HEK293 (cell line): ENCODE measurements at regions not wholly inside any gene's neighbourhood (a gene's known extent, or its start where the extent isn't known, plus 50 kb on each side); places are given as distances from the start of the nearest gene placed in this dataset.

Experiments
- TCF7L2 ChIP-seq: IDR thresholded peaks from 2 replicates; pipeline ENCODE4 v1.6.1; 2011; ENCODE audit warnings: low read depth, mild to moderate bottlenecking, inconsistent platforms, low read length, moderate library complexity, borderline replicate concordance
- WT1 ChIP-seq: fragments of 450-650 bp; formaldehyde crosslinking; IDR thresholded peaks from 2 replicates; pipeline ENCODE4 v1.5.1; 2016; ENCODE audit warnings: missing biosample characterization, missing genetic modification characterization
- ZNF274 ChIP-seq, 2 experiments: fragments of 200-500 bp in 1 of 2; fragments of 450-650 bp in 1 of 2; sonication (Bioruptor generic) in 1 of 2; formaldehyde crosslinking in 1 of 2; IDR thresholded peaks; 2 replicates each; pipeline versions ENCODE4 v1.5.1 to v1.6.1; 2014 to 2016; ENCODE audit warnings: borderline replicate concordance in 1 of 2, inconsistent platforms in 1 of 2, low read length in 1 of 2, missing biosample characterization in 1 of 2, missing genetic modification characterization in 1 of 2
- ZNF548 ChIP-seq: fragments of 450-650 bp; formaldehyde crosslinking; IDR thresholded peaks from 2 replicates; pipeline ENCODE4 v1.5.1; 2016; ENCODE audit warnings: missing biosample characterization, missing genetic modification characterization
- ZNF654 ChIP-seq: fragments of 450-650 bp; formaldehyde crosslinking; IDR thresholded peaks from 2 replicates; pipeline ENCODE4 v1.5.1; 2016; ENCODE audit warnings: low read depth, missing biosample characterization, missing genetic modification characterization
- TF ChIP-seq, protein P1 (sequence below): fragments of 450-650 bp; formaldehyde crosslinking; IDR thresholded peaks from 2 replicates; pipeline ENCODE4 v1.5.1; 2016; ENCODE audit warnings: missing biosample characterization, missing genetic modification characterization
- TF ChIP-seq, protein P2 (sequence below): fragments of 450-650 bp; formaldehyde crosslinking; IDR thresholded peaks from 2 replicates; pipeline ENCODE4 v1.5.1; 2016; ENCODE audit warnings: missing biosample characterization, missing genetic modification characterization
- TF ChIP-seq, protein P3 (sequence below): fragments of 450-650 bp; formaldehyde crosslinking; IDR thresholded peaks from 2 replicates; pipeline ENCODE4 v1.5.1; 2017; ENCODE audit warnings: missing biosample characterization, missing genetic modification characterization

DNA sequence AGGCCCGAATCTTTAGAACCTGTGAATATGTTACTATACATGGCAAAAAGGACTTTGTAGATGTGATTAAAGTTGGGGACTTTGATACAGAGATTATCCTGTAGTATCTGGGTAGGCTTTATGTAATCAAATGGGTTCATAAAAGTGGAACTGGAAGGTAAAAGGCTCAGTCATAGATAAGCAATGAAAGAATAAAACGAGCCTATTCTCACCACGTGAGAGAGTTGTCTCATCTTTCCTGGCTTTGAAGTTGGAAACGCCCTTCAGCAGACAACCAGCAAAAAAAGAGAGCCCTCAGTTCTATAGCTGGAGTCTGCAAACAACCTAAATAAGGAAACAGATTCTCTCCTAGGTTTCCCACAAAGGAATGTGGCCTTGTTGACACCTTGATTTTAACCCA lies 805.8 kb upstream of the DIAPH2 start:
- TF ChIP-seq, protein P1, sequence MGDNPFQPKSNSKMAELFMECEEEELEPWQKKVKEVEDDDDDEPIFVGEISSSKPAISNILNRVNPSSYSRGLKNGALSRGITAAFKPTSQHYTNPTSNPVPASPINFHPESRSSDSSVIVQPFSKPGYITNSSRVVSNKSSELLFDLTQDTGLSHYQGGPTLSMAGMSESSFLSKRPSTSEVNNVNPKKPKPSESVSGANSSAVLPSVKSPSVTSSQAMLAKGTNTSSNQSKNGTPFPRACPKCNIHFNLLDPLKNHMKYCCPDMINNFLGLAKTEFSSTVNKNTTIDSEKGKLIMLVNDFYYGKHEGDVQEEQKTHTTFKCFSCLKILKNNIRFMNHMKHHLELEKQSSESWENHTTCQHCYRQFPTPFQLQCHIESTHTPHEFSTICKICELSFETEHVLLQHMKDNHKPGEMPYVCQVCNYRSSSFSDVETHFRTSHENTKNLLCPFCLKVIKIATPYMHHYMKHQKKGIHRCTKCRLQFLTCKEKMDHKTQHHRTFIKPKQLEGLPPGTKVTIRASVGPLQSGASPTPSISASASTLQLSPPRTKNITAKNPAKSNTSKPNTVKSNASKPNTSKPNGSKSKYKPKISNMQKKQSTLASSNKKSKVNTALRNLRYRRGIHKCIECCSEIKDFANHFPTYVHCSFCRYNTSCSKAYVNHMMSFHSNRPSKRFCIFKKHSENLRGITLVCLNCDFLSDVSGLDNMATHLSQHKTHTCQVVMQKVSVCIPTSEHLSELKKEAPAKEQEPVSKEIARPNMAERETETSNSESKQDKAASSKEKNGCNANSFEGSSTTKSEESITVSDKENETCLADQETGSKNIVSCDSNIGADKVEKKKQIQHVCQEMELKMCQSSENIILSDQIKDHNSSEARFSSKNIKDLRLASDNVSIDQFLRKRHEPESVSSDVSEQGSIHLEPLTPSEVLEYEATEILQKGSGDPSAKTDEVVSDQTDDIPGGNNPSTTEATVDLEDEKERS (tag by site-specific recombination), result no peak
- TF ChIP-seq, protein P2, sequence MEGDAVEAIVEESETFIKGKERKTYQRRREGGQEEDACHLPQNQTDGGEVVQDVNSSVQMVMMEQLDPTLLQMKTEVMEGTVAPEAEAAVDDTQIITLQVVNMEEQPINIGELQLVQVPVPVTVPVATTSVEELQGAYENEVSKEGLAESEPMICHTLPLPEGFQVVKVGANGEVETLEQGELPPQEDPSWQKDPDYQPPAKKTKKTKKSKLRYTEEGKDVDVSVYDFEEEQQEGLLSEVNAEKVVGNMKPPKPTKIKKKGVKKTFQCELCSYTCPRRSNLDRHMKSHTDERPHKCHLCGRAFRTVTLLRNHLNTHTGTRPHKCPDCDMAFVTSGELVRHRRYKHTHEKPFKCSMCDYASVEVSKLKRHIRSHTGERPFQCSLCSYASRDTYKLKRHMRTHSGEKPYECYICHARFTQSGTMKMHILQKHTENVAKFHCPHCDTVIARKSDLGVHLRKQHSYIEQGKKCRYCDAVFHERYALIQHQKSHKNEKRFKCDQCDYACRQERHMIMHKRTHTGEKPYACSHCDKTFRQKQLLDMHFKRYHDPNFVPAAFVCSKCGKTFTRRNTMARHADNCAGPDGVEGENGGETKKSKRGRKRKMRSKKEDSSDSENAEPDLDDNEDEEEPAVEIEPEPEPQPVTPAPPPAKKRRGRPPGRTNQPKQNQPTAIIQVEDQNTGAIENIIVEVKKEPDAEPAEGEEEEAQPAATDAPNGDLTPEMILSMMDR, result no peak
- TF ChIP-seq, protein P3, sequence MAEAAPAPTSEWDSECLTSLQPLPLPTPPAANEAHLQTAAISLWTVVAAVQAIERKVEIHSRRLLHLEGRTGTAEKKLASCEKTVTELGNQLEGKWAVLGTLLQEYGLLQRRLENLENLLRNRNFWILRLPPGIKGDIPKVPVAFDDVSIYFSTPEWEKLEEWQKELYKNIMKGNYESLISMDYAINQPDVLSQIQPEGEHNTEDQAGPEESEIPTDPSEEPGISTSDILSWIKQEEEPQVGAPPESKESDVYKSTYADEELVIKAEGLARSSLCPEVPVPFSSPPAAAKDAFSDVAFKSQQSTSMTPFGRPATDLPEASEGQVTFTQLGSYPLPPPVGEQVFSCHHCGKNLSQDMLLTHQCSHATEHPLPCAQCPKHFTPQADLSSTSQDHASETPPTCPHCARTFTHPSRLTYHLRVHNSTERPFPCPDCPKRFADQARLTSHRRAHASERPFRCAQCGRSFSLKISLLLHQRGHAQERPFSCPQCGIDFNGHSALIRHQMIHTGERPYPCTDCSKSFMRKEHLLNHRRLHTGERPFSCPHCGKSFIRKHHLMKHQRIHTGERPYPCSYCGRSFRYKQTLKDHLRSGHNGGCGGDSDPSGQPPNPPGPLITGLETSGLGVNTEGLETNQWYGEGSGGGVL, result no peak
- TF ChIP-seq ZNF274 (IDR thresholded peaks at IDR 0.05; ENCODE audit: low read length) (no peak), ZNF274 (tag by site-specific recombination; IDR thresholded peaks at IDR 0.05; ENCODE audit: borderline replicate concordance) (no peak), TCF7L2 (no peak), WT1 (tag by site-specific recombination) (no peak), ZNF654 (tag by site-specific recombination) (no peak), ZNF548 (no peak)
